Heart left ventricle (tissue), 13 donors: ENCODE measurements at regions not wholly inside any gene's neighbourhood (a gene's known extent, or its start where the extent isn't known, plus 50 kb on each side); places are given as distances from the start of the nearest gene placed in this dataset.

Experiments
- CTCF ChIP-seq, 12 donors: fragments of 200-600 bp; sonication (generic) in 4 of 12; IDR thresholded peaks; one replicate each; pipeline versions ENCODE4 v1.5.0 to v1.8.0; 2018 to 2022; ENCODE audit warnings: antibody characterized with exemption in 12 of 12, mild to moderate bottlenecking in 5 of 12
- POLR2A ChIP-seq, 2 donors: fragments of 450-650 bp; IDR thresholded peaks; one replicate each; pipeline ENCODE4 v1.6.1; 2017; ENCODE audit warnings: antibody characterized with exemption in 2 of 2, mild to moderate bottlenecking in 2 of 2, moderate library complexity in 2 of 2
- donor health status: ischemic (EF 13 %, LVEDD 7.1; RV severe dilation, severe dysfunction).
- donor health status: DM: no; HTN: yes; CAD: no.
- donor health status: DM: no; HTN: no; CAD: no.
- donor health status: ischemic (EF 25% LVEDD 6.9; RV normal size, moderate dysfunction).
- donor health status: ischemic (EF 25% LVEDD 5.7; RV mildly dilated, moderate dysfunction).
- donor health status: ischemic (EF 35%, LVEDD 5.7; RV mildly dilated, moderate dysfunction).
- donor health status: nonischemic (EF 11% LVEDD 7.7; RV severe dilation, severe dysfunction).
- donor health status: DM: yes; HTN: yes; CAD: no.
- donor health status: PGD.
- donor health status: ischemic (EF 29% LVEDD 5.4; RV normal size, mild dysfunction).
- donor health status: nonischemic (EF 23%, LVEDD 6.1; RV moderate dilation, normal function).

- TF ChIP-seq CTCF (IDR thresholded peaks at IDR 0.05) (no peak), POLR2A (IDR thresholded peaks at IDR 0.05) (no peak)
Measured at GRCh38 chr18:45497595-45498286, 117.5 kb upstream of the SLC14A2 start.
